IMR-90 (cell line): ENCODE measurements at regions not wholly inside any gene's neighbourhood (a gene's known extent, or its start where the extent isn't known, plus 50 kb on each side); places are given as distances from the start of the nearest gene placed in this dataset.
A peak's percentile ranks its signal among the peaks of the same experiment; 100 is the strongest.

Experiments used
- ATAC-seq: fragments of 200-7000 bp; cut with Tn5 transposase; 2 replicates; pipeline ENCODE4 v1.9.1; 2020; ENCODE audit warnings: low read depth, mild to moderate bottlenecking, moderate library complexity
- BruUV-seq: library from RNA; stranded (reverse); fragments of 400-500 nt; replicated peaks from 2 replicates; lab custom pipeline; 2021; lab: Mats Ljungman, UMichigan
- CTCF ChIA-PET: fragments of 300-600 bp; formaldehyde crosslinking; extraction: SDS; loops from one replicate; lab custom pipeline; 2021; ENCODE audit warnings: antibody characterized with exemption; lab: Yijun Ruan, JAX
- POLR2A ChIA-PET: fragments of 300-600 bp; sonication (Branson Sonifier 250); formaldehyde crosslinking; loops from one replicate; lab custom pipeline; 2022; ENCODE audit warnings: antibody characterized with exemption; ENCODE audit not compliant: unreplicated experiment; lab: Charles Lee
- DNase-seq: peaks from one replicate; pipeline ENCODE4 v3.0.0; 2013
- H2AFZ ChIP-seq: replicated peaks from 2 replicates; pipeline ENCODE3; 2013; ENCODE audit warnings: low read length, mild to moderate bottlenecking; ENCODE audit not compliant: poor library complexity
- H2AK5ac ChIP-seq: 2 replicates; pipeline ENCODE4 v1.6.1; 2013; ENCODE audit warnings: low read depth, low read length, inconsistent platforms
- H2AK9ac ChIP-seq: replicated peaks from 2 replicates; pipeline ENCODE3; 2013; ENCODE audit warnings: mild to moderate bottlenecking, low read depth, low read length, moderate library complexity; ENCODE audit not compliant: poor library complexity
- H2BK120ac ChIP-seq: 2 replicates; pipeline ENCODE4 v1.6.1; 2013; ENCODE audit warnings: low read depth, low read length, inconsistent platforms
- H2BK15ac ChIP-seq: 3 replicates; pipeline ENCODE4 v1.6.1; 2013; ENCODE audit warnings: low read depth, low read length, inconsistent platforms
- H2BK20ac ChIP-seq: 2 replicates; pipeline ENCODE4 v1.6.1; 2013; ENCODE audit warnings: low read depth, mild to moderate bottlenecking, inconsistent platforms, low read length, moderate library complexity
- H2BK5ac ChIP-seq: 2 replicates; pipeline ENCODE4 v1.6.1; 2013; ENCODE audit warnings: mild to moderate bottlenecking, low read depth, low read length, inconsistent platforms; ENCODE audit not compliant: poor library complexity, severe bottlenecking
- H3K14ac ChIP-seq: replicated peaks from 2 replicates; pipeline ENCODE4 v1.6.1; 2013; ENCODE audit warnings: low read depth, low read length, inconsistent platforms
- H3K18ac ChIP-seq: 2 replicates; pipeline ENCODE4 v1.6.1; 2013; ENCODE audit warnings: low read depth, low read length, control low read depth
- H3K23ac ChIP-seq: 2 replicates; pipeline ENCODE4 v1.6.1; 2013; ENCODE audit warnings: low read depth, low read length, inconsistent platforms
- H3K27ac ChIP-seq: 2 replicates; pipeline ENCODE4 v1.5.1; 2013; ENCODE audit warnings: mild to moderate bottlenecking, control low read depth, low read length; ENCODE audit not compliant: insufficient read depth
- H3K27me3 ChIP-seq: 2 replicates; pipeline ENCODE4 v1.6.1; 2013; ENCODE audit warnings: low read length; ENCODE audit not compliant: control insufficient read depth, insufficient read depth
- H3K36me3 ChIP-seq: 2 replicates; pipeline ENCODE4 v1.6.1; 2013; ENCODE audit warnings: low read length, mixed read lengths; ENCODE audit not compliant: control insufficient read depth, insufficient read depth
- H3K4ac ChIP-seq: 2 replicates; pipeline ENCODE4 v1.6.1; 2013; ENCODE audit warnings: low read depth, low read length, inconsistent platforms
- H3K4me1 ChIP-seq: 2 replicates; pipeline ENCODE4 v1.6.1; 2013; ENCODE audit warnings: low read length, mixed read lengths; ENCODE audit not compliant: control insufficient read depth, insufficient read depth
- H3K4me2 ChIP-seq: 2 replicates; pipeline ENCODE4 v1.6.1; 2013; ENCODE audit warnings: low read depth, mild to moderate bottlenecking, control low read depth, low read length, moderate library complexity
- H3K4me3 ChIP-seq: 2 replicates; pipeline ENCODE4 v1.5.1; 2013; ENCODE audit warnings: low read depth, mild to moderate bottlenecking, control low read depth, low read length, moderate library complexity; ENCODE audit not compliant: insufficient read depth
- H3K56ac ChIP-seq: 2 replicates; pipeline ENCODE4 v1.6.1; 2013; ENCODE audit warnings: low read length, inconsistent platforms; ENCODE audit not compliant: insufficient read depth; ENCODE audit errors: extremely low read depth
- H3K79me1 ChIP-seq, 2 experiments: 2 replicates each; pipeline ENCODE4 v1.6.1; 2013; ENCODE audit warnings: low read length in 2 of 2, inconsistent platforms in 1 of 2, low read depth in 1 of 2
- H3K9ac ChIP-seq: 2 replicates; pipeline ENCODE4 v1.6.1; 2013; ENCODE audit warnings: low read depth, low read length, control low read depth
- H3K9me1 ChIP-seq: 2 replicates; pipeline ENCODE4 v1.6.1; 2013; ENCODE audit warnings: low read length, inconsistent platforms; ENCODE audit not compliant: insufficient read depth
- H3K9me3 ChIP-seq: 2 replicates; pipeline ENCODE4 v1.6.1; 2013; ENCODE audit warnings: low read length; ENCODE audit not compliant: control insufficient read depth, insufficient read depth
- H4K20me1 ChIP-seq: 2 replicates; pipeline ENCODE4 v1.6.1; 2013; ENCODE audit warnings: low read length, inconsistent platforms; ENCODE audit not compliant: insufficient read depth
- H4K5ac ChIP-seq: 2 replicates; pipeline ENCODE4 v1.6.1; 2013; ENCODE audit warnings: mild to moderate bottlenecking, low read depth, low read length, control low read depth
- H4K8ac ChIP-seq, 2 experiments: 2 replicates each; pipeline ENCODE4 v1.6.1; 2013; ENCODE audit warnings: low read depth in 2 of 2, low read length in 2 of 2, control low read depth in 1 of 2, inconsistent platforms in 1 of 2
- H4K91ac ChIP-seq: 2 replicates; pipeline ENCODE4 v1.6.1; 2013; ENCODE audit warnings: low read depth, low read length, inconsistent platforms; ENCODE audit not compliant: insufficient read depth
- CEBPB ChIP-seq: IDR thresholded peaks from 2 replicates; pipeline ENCODE4 v1.6.1; 2012; ENCODE audit warnings: low read depth, low read length, improper control_type of control experiment
- CHD1 ChIP-seq: IDR thresholded peaks from 2 replicates; pipeline ENCODE4 v1.6.1; 2012; ENCODE audit warnings: low read depth, low read length, improper control_type of control experiment
- MAFK ChIP-seq: IDR thresholded peaks from 2 replicates; pipeline ENCODE4 v1.6.1; 2012; ENCODE audit warnings: low read depth, low read length, improper control_type of control experiment
- NFE2L2 ChIP-seq: fragments of 150-350 bp; IDR thresholded peaks from 2 replicates; pipeline ENCODE4 v1.6.1; 2016; ENCODE audit warnings: low read depth, mild to moderate bottlenecking, low read length
- POLR2A ChIP-seq: IDR thresholded peaks from 2 replicates; pipeline ENCODE4 v1.6.1; 2012; ENCODE audit warnings: mild to moderate bottlenecking, low read depth, low read length
- RAD21 ChIP-seq: IDR thresholded peaks from 2 replicates; pipeline ENCODE4 v1.6.1; 2012; ENCODE audit warnings: low read length, improper control_type of control experiment
- RCOR1 ChIP-seq: IDR thresholded peaks from 2 replicates; pipeline ENCODE4 v1.6.1; 2012; ENCODE audit warnings: mild to moderate bottlenecking, low read length, improper control_type of control experiment; ENCODE audit not compliant: insufficient replicate concordance
- RFX5 ChIP-seq: IDR thresholded peaks from 2 replicates; pipeline ENCODE4 v1.8.0; 2012; ENCODE audit warnings: low read depth, mild to moderate bottlenecking, low read length, moderate library complexity
- whole genome bisulfite sequencing, 2 experiments: methylation state at CpG; one replicate each; pipeline versions ENCODE4 v1.1.5 to v1.1.7; 2013; ENCODE audit warnings: missing lambda C conversion rate in 2 of 2; ENCODE audit not compliant: insufficient read length in 1 of 2; ENCODE audit errors: extremely low coverage in 2 of 2; 5-methylcytosine and 5-hydroxymethylcytosine counted together
- dilution Hi-C: fragments of 300-500 bp; cut with HindIII; formaldehyde crosslinking; loops from one replicate; pipeline ENCODE4 v1.14.3; 2018; ENCODE audit warnings: low sequenced_read_pairs; ENCODE audit not compliant: unreplicated experiment
- in situ Hi-C: fragments of 300-500 bp; cut with MboI; formaldehyde crosslinking; loops from 3 replicates; pipeline ENCODE4 v1.14.3; 2019; ENCODE audit warnings: low sequenced_read_pairs, inconsistent platforms, mixed read lengths
- intact Hi-C: fragments of 100-400 bp; cut with micrococcal nuclease; formaldehyde crosslinking; loops from 2 replicates; pipeline ENCODE4 v1.10.0; 2022
- TF ChIP-seq, protein P1 (sequence below): conservative IDR thresholded peaks from 2 replicates; pipeline ENCODE4 v1.5.1; 2012; ENCODE audit warnings: mild to moderate bottlenecking, low read depth, low read length, improper control_type of control experiment
- TF ChIP-seq, protein P2 (sequence below): fragments of 150-350 bp; IDR thresholded peaks from 2 replicates; pipeline ENCODE4 v1.6.1; 2017; ENCODE audit warnings: mild to moderate bottlenecking, antibody characterized with exemption, low read length, low read depth

- no peak for TF ChIP-seq RCOR1
Observed at GRCh38 chr3:152200476-152201420, 68.0 kb upstream of the MBNL1 start (continued).

DNA sequence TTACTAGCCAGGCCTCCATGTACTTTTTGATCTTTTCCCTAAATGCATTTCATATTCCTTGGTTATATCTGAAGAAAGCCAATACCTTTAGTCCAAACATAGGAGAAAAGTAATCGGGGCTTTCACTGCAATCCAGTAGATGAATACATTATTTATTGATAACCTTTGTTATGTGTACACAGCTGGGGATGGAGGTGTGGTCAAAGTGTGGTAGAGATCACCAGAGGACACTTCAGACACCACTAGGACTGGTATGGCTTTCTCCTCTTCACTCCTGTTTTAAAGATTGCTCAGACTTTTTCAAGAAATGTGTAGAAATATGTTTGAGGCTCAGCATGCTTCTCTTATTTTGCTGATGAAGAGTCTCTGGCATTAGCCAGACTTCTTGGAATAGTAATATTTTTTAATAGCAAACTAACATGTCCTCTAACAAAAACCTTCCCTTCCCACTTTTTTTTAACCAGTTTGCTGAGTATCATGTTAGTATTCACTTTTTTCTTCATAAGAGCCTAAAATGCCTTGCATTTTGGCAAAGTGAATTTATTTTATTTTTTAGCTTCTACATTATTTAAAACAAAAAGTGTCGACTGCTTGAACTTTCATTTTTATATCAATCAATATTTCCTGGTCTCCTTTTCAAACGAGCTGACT is 65.6 kb upstream of the MBNL1 start:
- Histone ChIP-seq H4K91ac (no peak overlapping the region), H2BK20ac (peak overlapping the region; percentile 2; the same call in 1 of the 2 replicates), H3K23ac (no peak overlapping the region), H4K5ac (peak overlapping the region; percentile 90), H3K4ac (no peak overlapping the region), H2AK9ac (no peak overlapping the region), H3K9me1 (no peaks in the 10 kb centered on the region), H2BK15ac (0 out of 3 replicates have a peak overlapping the region, but pooled peaks have one; percentile 57), H3K79me1 (no peaks in the 10 kb centered on the region), H2AFZ (no peak overlapping the region), H3K14ac (peak overlapping the region; percentile 17; the same call in 1 of the 2 replicates), H2BK120ac (peak overlapping the region; percentile 17; the same call in 1 of the 2 replicates), H3K4me2 (peak overlapping the region; percentile 56; the same call in 1 of the 2 replicates), H3K27ac (peak overlapping the region; percentile 67; the same call in 1 of the 2 replicates), H3K27me3 (no peaks in the 10 kb centered on the region), H3K9ac (peak overlapping the region; percentile 63; the same call in 1 of the 2 replicates), H4K20me1 (no peaks in the 10 kb centered on the region), H3K18ac (peak overlapping the region; percentile 96), H3K36me3 (no peaks in the 10 kb centered on the region), H3K9me3 (no peaks in the 10 kb centered on the region), H3K4me3 (no peak overlapping the region), H4K8ac (peak overlapping the region; percentile 40 to 48; a peak in 2 of 4 replicates), H2BK5ac (peak overlapping the region; percentile 88), H2AK5ac (no peak overlapping the region), H3K4me1 (peaks cover 2% of the 10 kb centered on the region; the same call in 1 of the 2 replicates), H3K56ac (no peak overlapping the region)
- ChIA-PET CTCF (interaction anchor here (0.6 kb wide), 1 partner anchor 61 kb away, joined by 5 read pairs; no protein-coding TSS in a partner anchor), POLR2A (no interaction called here)
- TF ChIP-seq CEBPB (no peak), MAFK (no peak), RFX5 (no peak), POLR2A (no peak), CHD1 (no peak), NFE2L2 (no peak), RAD21 (no peak)
- TF ChIP-seq, protein P1, sequence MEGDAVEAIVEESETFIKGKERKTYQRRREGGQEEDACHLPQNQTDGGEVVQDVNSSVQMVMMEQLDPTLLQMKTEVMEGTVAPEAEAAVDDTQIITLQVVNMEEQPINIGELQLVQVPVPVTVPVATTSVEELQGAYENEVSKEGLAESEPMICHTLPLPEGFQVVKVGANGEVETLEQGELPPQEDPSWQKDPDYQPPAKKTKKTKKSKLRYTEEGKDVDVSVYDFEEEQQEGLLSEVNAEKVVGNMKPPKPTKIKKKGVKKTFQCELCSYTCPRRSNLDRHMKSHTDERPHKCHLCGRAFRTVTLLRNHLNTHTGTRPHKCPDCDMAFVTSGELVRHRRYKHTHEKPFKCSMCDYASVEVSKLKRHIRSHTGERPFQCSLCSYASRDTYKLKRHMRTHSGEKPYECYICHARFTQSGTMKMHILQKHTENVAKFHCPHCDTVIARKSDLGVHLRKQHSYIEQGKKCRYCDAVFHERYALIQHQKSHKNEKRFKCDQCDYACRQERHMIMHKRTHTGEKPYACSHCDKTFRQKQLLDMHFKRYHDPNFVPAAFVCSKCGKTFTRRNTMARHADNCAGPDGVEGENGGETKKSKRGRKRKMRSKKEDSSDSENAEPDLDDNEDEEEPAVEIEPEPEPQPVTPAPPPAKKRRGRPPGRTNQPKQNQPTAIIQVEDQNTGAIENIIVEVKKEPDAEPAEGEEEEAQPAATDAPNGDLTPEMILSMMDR: no peak
- TF ChIP-seq, protein P2, sequence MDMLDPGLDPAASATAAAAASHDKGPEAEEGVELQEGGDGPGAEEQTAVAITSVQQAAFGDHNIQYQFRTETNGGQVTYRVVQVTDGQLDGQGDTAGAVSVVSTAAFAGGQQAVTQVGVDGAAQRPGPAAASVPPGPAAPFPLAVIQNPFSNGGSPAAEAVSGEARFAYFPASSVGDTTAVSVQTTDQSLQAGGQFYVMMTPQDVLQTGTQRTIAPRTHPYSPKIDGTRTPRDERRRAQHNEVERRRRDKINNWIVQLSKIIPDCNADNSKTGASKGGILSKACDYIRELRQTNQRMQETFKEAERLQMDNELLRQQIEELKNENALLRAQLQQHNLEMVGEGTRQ: no peak
- no TSS peak for BruUV-seq
- intact Hi-C loops (no loop called here), in situ Hi-C loops (no loop called here), dilution Hi-C loops (no loop called here)
- ATAC-seq (peak; percentile 66), DNase-seq (no peak)
- no CpG with 5 or more reads among the region's 3 CpGs for WGBS, 2 experiments
